ENCODE measurements at regions not wholly inside any gene's neighbourhood (a gene's known extent, or its start where the extent isn't known, plus 50 kb on each side); places are given as distances from the start of the nearest gene placed in this dataset.

DNA sequence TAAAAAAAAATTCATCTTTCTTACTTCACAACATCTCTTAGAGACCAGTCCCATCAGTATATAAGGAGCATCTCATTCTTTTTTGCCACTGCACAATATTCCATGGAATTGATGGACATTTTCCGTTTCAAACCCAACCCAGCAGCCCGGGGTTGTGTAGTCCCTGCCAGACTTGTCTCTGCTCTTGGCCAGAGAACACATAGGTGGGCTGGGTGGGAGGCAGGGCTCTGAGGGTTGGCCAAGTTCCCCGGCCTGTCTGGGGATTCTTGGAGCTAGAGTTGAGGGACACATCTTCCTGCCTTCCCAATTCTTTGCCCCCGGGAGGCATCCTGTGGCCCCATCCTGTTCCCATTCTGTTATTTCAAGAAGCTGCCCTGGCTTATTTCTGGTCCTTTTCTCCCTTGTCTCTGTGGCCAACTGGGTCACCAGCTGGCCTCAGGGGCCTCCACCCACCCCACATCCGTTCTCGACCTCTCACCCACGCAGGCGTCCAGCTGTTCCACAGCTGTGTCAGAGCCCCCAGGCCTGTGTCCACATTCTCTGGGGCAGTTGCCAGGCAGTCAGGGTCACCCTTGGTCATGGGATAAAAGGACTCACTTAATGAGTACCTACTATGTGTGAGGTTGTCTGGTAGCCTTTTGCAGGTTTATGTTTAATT, 52.0 kb upstream of the CCDC63 start:
- no TSS peak for BruUV-seq (replicated peaks)
- ChIA-PET CTCF (no interaction called here), POLR2A (no interaction called here)

More for the DNA sequence above, 52.0 kb upstream of the CCDC63 start:
- H3K79me2 ChIP-seq (ENCODE audit: insufficient read depth, low read length), result no peaks in the 10 kb centered on the region
- no peak for ATAC-seq
- H4K20me1 ChIP-seq (ENCODE audit: insufficient read depth), result no peaks in the 10 kb centered on the region
- H3K9me2 ChIP-seq (ENCODE audit: insufficient read depth), result no peaks in the 10 kb centered on the region
- H3K4me2 ChIP-seq (ENCODE audit: low read length), result no peak overlapping the region
- H3K9ac ChIP-seq (ENCODE audit: low read length), result no peak overlapping the region
- no peaks in the 10 kb centered on the region for H3K9me3 ChIP-seq (ENCODE audit: control insufficient read depth in 1 of 2, insufficient read depth in 1 of 2, low read depth in 1 of 2, low read length in 2 of 2)
- H3K27me3 ChIP-seq (ENCODE audit: insufficient read depth, low read length), result no peaks in the 10 kb centered on the region
- peaks cover 0 to 6% of the 10 kb centered on the region in 2 experiments; a peak in 2 of 4 replicates for H3K4me1 ChIP-seq (ENCODE audit: control insufficient read depth in 1 of 2, insufficient read depth in 2 of 2, low read length in 2 of 2)
- intact Hi-C loops (cut with micrococcal nuclease), result no loop called here
- no peak overlapping the region for H3K27ac ChIP-seq (ENCODE audit: low read depth, low read length)
- no peak for DNase-seq (ENCODE audit: low read depth, low spot score)
- RAD21 ChIA-PET (ENCODE audit: low non-redundant PET in 1 of 2, low total read pairs in 2 of 2, uncharacterized antibody in 2 of 2, unreplicated experiment in 2 of 2), result no interaction called here
- H2AFZ ChIP-seq (ENCODE audit: low read depth, low read length, poor library complexity, severe bottlenecking), result no peak overlapping the region
- H3K36me3 ChIP-seq (ENCODE audit: control insufficient read depth in 1 of 2, insufficient read depth in 2 of 2, low read length in 2 of 2), result no peaks in the 10 kb centered on the region
- no peak overlapping the region for H3K4me3 ChIP-seq (replicated peaks in 1 of 2; ENCODE audit: low read depth in 1 of 2, low read length in 2 of 2)
- TF ChIP-seq, protein P1, sequence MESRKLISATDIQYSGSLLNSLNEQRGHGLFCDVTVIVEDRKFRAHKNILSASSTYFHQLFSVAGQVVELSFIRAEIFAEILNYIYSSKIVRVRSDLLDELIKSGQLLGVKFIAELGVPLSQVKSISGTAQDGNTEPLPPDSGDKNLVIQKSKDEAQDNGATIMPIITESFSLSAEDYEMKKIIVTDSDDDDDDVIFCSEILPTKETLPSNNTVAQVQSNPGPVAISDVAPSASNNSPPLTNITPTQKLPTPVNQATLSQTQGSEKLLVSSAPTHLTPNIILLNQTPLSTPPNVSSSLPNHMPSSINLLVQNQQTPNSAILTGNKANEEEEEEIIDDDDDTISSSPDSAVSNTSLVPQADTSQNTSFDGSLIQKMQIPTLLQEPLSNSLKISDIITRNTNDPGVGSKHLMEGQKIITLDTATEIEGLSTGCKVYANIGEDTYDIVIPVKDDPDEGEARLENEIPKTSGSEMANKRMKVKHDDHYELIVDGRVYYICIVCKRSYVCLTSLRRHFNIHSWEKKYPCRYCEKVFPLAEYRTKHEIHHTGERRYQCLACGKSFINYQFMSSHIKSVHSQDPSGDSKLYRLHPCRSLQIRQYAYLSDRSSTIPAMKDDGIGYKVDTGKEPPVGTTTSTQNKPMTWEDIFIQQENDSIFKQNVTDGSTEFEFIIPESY (IDR thresholded peaks at IDR 0.05; ENCODE audit: extremely low read depth, insufficient replicate concordance, low read length), result no peak
- TF ChIP-seq YY1 (IDR thresholded peaks at IDR 0.05; ENCODE audit: extremely low read depth, insufficient replicate concordance, low read depth, low read length), result no peak
- no peak for TF ChIP-seq POLR2AphosphoS5 (IDR thresholded peaks at IDR 0.05; ENCODE audit: low read depth, low read length)
- TF ChIP-seq, protein P2, sequence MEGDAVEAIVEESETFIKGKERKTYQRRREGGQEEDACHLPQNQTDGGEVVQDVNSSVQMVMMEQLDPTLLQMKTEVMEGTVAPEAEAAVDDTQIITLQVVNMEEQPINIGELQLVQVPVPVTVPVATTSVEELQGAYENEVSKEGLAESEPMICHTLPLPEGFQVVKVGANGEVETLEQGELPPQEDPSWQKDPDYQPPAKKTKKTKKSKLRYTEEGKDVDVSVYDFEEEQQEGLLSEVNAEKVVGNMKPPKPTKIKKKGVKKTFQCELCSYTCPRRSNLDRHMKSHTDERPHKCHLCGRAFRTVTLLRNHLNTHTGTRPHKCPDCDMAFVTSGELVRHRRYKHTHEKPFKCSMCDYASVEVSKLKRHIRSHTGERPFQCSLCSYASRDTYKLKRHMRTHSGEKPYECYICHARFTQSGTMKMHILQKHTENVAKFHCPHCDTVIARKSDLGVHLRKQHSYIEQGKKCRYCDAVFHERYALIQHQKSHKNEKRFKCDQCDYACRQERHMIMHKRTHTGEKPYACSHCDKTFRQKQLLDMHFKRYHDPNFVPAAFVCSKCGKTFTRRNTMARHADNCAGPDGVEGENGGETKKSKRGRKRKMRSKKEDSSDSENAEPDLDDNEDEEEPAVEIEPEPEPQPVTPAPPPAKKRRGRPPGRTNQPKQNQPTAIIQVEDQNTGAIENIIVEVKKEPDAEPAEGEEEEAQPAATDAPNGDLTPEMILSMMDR (IDR thresholded peaks at IDR 0.05 in 2 of 3, conservative IDR thresholded peaks at IDR 0.05 in 1 of 3; ENCODE audit: borderline replicate concordance in 1 of 3, insufficient read depth in 1 of 3, low read depth in 2 of 3, low read length in 2 of 3), result no peak
- no peak for TF ChIP-seq CBX3 (IDR thresholded peaks at IDR 0.05; ENCODE audit: low read depth)
- no peak for TF ChIP-seq RAD21 (IDR thresholded peaks at IDR 0.05; ENCODE audit: low read depth)
- no peak for TF ChIP-seq ZNF274 (IDR thresholded peaks at IDR 0.05; ENCODE audit: low read depth, low read length)
- no peak for TF ChIP-seq EZH2phosphoT487 (IDR thresholded peaks at IDR 0.05; ENCODE audit: borderline replicate concordance)
- no peak for TF ChIP-seq SP1 (IDR thresholded peaks at IDR 0.05; ENCODE audit: low read depth)
- TF ChIP-seq SIN3A (IDR thresholded peaks at IDR 0.05; ENCODE audit: low read depth), result no peak
- no peak for TF ChIP-seq FOSL1 (IDR thresholded peaks at IDR 0.05; ENCODE audit: low read depth)
- TF ChIP-seq ZFX (IDR thresholded peaks at IDR 0.05), result no peak
- TF ChIP-seq, protein P3, sequence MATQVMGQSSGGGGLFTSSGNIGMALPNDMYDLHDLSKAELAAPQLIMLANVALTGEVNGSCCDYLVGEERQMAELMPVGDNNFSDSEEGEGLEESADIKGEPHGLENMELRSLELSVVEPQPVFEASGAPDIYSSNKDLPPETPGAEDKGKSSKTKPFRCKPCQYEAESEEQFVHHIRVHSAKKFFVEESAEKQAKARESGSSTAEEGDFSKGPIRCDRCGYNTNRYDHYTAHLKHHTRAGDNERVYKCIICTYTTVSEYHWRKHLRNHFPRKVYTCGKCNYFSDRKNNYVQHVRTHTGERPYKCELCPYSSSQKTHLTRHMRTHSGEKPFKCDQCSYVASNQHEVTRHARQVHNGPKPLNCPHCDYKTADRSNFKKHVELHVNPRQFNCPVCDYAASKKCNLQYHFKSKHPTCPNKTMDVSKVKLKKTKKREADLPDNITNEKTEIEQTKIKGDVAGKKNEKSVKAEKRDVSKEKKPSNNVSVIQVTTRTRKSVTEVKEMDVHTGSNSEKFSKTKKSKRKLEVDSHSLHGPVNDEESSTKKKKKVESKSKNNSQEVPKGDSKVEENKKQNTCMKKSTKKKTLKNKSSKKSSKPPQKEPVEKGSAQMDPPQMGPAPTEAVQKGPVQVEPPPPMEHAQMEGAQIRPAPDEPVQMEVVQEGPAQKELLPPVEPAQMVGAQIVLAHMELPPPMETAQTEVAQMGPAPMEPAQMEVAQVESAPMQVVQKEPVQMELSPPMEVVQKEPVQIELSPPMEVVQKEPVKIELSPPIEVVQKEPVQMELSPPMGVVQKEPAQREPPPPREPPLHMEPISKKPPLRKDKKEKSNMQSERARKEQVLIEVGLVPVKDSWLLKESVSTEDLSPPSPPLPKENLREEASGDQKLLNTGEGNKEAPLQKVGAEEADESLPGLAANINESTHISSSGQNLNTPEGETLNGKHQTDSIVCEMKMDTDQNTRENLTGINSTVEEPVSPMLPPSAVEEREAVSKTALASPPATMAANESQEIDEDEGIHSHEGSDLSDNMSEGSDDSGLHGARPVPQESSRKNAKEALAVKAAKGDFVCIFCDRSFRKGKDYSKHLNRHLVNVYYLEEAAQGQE (IDR thresholded peaks at IDR 0.05; ENCODE audit: low read depth), result no peak
- TF ChIP-seq ELF1 (IDR thresholded peaks at IDR 0.05; ENCODE audit: borderline replicate concordance, low read depth), result no peak
- no peak for TF ChIP-seq TCF7L2 (IDR thresholded peaks at IDR 0.05; ENCODE audit: borderline replicate concordance, extremely low read depth, insufficient read depth, insufficient read length)
- TF ChIP-seq, protein P4, sequence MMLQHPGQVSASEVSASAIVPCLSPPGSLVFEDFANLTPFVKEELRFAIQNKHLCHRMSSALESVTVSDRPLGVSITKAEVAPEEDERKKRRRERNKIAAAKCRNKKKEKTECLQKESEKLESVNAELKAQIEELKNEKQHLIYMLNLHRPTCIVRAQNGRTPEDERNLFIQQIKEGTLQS (IDR thresholded peaks at IDR 0.05), result no peak
- TF ChIP-seq CEBPB (IDR thresholded peaks at IDR 0.05; ENCODE audit: low read depth), result no peak
- TF ChIP-seq POLR2A (IDR thresholded peaks at IDR 0.05; ENCODE audit: borderline replicate concordance, extremely low read depth, insufficient read depth, insufficient read length), result no peak
- no peak for TF ChIP-seq EGR1 (IDR thresholded peaks at IDR 0.05; ENCODE audit: low read depth)
- TF ChIP-seq, protein P5, sequence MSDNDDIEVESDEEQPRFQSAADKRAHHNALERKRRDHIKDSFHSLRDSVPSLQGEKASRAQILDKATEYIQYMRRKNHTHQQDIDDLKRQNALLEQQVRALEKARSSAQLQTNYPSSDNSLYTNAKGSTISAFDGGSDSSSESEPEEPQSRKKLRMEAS (IDR thresholded peaks at IDR 0.05), result no peak

Data from HCT116 (cell line).